ENCODE measurements at regions not wholly inside any gene's neighbourhood (a gene's known extent, or its start where the extent isn't known, plus 50 kb on each side); places are given as distances from the start of the nearest gene placed in this dataset.

GRCh38 chr6:43965628-43966373 is 161.5 kb downstream of the MRPL14 start:
- peak; percentile 5 for DNase-seq

DNA sequence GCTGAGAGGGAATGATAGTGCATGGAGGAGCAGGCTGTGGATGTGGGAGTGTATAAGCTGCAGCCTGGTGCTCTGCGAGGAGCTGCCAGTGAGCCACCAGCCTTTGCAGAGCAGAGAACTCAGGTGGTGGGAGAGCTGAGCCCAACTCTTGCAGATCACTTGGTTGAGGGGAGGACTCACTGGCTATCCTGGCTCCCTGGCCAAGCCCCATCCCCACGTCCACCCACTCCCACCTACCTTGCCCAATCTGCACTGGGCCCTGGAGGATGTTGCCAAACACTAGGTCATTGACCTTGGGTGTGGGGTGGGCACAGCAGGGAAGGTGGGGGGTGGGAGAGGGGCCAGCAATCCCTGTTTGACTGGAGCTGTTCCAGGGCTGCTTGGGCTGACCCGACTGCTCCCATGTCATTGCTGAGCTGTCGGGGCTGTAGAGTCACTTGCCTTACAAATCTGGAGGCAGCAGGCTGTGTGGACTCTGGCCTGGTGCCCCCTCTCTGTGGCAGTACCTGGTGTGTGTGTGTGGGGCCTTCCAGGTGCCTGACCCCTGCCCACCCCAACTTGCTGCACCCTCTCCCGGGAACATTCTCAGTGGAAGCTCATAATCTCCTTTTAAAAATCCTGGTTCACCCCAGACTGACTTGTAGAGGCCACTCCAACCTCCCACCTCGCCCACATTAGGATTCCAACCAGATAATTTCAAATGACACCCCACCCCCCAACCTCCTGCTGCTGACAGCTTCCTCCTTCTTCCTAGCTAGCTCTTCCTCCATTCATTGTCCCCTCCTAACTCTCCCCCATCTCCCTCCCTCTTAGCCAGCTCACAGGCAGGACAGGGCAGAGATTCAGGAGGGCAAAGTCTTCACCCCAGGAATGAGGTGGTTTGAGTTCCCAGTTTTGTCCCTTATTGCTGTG is 162.3 kb downstream of the MRPL14 start:
- DNase-seq, result peak; percentile 16

- no peak for DNase-seq
Observed at GRCh38 chr6:43963877-43964658, 163.2 kb downstream of the MRPL14 start.

- DNase-seq, result peak; percentile 5
Observed at GRCh38 chr6:43963203-43963602, 164.0 kb downstream of the MRPL14 start.

GRCh38 chr6:43962458-43962857 is 164.8 kb downstream of the MRPL14 start:
- no peak for DNase-seq

GRCh38 chr6:43957273-43957672 is 170.0 kb downstream of the MRPL14 start:
- no peak for DNase-seq

DNA sequence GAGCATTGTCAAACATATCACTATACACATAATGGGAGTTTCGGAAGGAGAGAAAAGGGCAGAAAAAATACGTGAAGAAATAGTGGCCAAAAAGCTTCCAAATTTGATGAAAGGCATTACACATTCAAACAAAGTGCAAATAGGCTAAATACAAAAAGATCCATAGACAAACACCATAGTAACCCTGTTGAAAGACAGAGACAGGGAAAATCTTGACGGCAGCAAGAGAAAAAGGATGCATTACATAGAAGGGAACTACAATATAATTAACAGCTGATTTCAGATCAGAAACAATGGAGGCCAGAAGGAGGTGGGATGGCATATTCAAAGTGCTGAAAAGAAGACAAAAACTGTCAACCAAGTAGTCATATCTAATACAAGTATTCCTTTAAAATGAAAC is 170.8 kb downstream of the MRPL14 start:
- no peak for DNase-seq

DNA sequence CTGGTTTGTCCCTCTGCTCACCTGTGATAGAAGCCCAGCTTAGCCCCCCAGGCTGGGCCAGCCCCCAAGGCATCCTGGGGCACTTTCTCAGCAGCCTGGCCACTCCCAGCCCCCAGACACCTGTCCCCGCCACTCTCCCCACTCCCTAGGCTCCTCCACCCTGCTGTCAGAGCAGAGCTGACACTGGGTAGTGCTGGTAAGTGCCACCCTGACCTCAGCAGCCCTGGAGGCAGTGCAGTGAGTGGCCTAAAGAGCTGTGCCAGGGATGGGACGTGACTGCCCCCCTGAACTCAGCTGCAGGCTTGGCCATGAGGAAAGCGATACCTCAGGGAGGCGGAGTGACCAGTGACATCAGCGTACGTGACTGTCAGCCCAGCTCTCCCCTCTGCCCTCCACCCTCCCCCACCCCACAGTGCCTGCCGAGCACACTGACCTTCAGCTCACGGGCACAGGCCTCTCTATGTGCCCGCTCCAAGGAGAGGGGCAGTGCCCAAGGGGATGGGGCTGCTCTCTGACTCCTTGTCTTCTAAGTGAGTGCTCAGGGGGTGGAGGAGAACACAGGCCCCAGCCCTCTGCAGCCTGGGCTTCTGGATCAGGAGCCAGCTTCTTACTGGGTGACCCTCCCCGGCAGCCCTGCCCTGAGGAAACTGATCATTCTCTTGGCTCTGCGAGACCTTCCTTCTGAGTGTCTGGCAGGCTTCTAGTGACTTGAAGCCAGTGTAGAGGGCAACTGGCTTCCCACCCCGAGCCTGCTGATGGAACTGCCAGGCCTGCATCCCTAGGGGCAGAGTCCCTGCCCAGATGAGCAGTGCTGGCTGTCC is 172.7 kb downstream of the MRPL14 start:
- peak; percentile 58 for DNase-seq

DNA sequence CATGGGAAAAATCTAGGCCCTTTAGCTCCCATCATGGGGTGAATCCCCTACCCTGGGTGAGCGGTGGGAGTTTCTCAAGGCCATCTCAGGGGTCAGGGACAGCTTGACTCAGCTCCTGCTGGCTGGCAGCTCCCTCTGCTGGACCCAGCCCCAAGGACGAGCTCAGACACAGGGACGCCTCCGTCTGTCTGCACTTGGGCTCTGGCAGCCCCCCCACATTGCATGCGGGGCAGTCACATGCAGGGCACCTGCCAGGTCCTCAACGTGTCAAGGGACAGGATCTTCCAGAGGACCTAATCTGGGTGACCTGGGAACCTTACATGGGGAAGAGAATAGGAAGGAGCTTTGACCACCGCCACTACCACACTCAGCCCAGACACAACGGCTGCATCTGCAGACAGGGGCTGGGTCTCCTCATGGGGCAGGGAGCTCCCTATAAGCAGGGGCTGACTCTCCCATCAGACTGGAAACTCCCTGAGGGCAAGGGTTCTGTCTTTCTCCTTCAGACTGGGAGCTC is 173.4 kb downstream of the MRPL14 start:
- DNase-seq, result peak; percentile 38

DNA sequence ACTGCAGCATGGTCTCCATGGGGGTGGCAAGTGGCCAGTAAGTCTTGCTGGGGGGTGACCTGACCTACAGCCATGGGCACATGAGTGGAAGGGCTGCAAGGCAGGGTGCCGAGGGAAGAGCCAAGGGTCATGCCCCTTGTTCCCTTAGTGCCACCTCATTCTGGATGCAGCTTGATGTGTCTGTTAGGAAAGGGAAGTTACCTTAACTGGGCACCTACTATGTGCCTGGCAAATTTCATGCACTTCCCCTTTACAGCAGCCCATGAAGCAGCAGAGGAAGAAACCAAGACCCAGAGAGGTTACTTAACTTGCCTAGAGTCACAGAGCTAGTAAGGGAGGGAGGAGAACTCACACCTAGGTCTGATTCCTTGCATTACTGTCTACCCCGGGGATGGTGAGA is 174.0 kb downstream of the MRPL14 start:
- DNase-seq, result peak; percentile 8

GRCh38 chr6:43952746-43953145 is 174.5 kb downstream of the MRPL14 start:
- peak; percentile 13 for DNase-seq

- DNase-seq, result peak; percentile 12
Observed at GRCh38 chr6:43951756-43952675, 175.2 kb downstream of the MRPL14 start.

DNA sequence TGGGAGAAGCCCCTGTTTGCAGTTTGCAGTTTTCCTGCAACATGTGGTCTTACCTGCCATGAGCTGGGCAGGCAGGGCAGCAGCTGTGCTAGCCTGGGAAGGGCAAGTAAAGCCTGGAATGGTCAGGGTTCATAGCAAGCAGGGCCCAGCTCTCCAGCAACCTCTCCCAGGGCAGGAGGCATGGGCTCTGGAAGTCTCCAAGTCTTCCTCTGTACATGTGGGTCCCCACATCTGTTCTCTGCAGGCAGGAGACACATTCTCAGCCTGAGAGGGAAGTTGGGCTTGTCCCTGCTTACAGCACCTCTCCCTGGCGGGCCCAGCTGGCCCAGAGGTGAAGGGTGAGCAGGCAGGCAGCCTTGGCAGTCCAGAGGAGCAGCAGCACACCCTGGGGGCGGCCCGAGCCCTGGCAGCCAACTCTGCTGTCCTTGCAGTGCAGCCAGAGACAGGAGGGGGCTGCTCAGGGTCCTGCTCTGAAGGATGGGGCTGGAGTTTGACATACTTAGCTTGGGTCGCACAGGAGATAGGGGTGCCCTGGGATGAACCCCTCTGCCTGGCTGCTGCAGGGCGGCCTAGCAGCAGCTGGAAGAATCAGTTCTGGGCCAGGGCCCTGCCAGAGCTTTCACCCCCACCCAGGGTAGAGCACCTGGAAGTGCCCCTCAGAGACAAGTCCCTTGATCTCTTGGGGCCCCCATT is 176.0 kb downstream of the MRPL14 start:
- peak; percentile 40 for DNase-seq

GRCh38 chr6:43950731-43951062 is 176.6 kb downstream of the MRPL14 start:
- DNase-seq, result no peak

- peak; percentile 10 for DNase-seq
Observed at GRCh38 chr6:43950051-43950605, 177.1 kb downstream of the MRPL14 start.

DNA sequence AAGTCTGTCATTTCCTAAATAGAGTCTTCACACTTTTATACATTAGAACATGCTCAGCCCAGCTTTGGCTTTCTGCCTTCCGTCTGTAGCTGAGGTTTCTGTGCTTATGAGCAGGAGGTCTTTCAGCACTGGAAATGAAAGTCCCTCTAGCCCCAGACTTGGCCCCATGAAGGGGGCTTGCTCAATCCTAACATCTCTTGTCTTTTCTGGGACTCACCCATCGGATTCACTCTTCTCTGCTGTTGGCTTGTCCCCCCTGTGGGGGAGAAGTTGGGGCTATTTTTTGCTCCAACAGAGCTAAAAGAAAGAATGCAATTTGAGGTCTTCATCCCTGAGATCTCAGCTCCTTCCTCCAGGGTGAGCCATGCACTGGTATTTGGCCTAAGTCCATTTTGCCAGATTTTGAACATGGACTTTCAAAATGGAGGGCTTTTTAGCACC is 177.7 kb downstream of the MRPL14 start:
- DNase-seq, result peak; percentile 4

DNA sequence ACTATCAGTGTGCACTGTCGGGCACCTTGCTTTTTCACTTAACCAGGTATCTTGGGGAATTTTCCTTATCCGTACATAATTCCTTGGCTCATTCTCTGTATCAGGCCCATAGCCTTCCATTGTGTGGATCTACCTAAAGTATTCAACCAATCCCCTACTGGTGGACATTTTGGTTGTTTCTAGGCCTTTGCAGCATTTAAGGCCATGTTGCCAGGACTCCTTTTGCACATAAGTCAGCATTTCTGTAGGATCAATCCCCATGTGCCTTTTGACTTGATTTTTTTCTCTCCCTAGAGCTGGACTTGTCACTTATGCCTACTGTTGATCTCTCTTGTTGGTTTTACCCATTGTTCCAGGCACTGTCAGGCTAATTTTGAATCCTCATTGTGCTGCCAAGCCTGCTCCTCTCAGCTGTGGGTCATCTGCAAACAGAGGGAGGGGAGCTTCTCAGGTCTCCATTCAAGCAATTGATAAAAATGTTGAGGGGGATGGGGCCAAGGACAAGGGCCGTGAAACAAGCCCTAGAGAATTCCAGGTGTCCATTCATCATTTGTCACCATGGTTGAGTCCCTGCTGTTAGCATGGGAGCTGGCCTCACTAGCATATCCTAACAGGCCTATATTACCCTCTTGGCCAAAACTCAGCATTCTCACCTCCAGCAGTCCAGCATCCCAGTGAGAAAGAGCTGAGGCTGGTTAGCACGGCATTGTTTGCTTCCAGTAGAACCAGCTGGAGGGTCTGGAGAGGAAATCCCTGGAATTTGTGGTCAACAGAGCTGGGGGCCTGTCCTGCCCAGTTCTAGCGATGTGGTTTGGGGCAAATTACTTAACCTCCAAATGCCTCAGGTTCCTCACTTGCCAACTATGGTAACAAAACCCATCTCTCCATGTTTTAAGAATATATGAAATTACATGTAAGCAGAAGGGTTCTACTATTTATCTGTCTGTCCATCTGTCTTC is 178.4 kb downstream of the MRPL14 start:
- DNase-seq, result peak; percentile 20

GRCh38 chr6:43947860-43948259 is 177.8 kb downstream of the VEGFA start:
- peak; percentile 11 for DNase-seq
